H1 (cell line): ENCODE measurements at regions not wholly inside any gene's neighbourhood (a gene's known extent, or its start where the extent isn't known, plus 50 kb on each side); places are given as distances from the start of the nearest gene placed in this dataset.

ENCODE experiments used
- ZNF274 ChIP-seq: IDR thresholded peaks from 2 replicates; pipeline ENCODE4 v1.7.0; 2012; ENCODE audit warnings: low read length, borderline replicate concordance; ENCODE audit errors: extremely low read depth

GRCh38 chr21:38142224-38142623, 114.6 kb upstream of the KCNJ15 start (continued):
- no peak for TF ChIP-seq ZNF274
